ENCODE measurements at regions not wholly inside any gene's neighbourhood (a gene's known extent, or its start where the extent isn't known, plus 50 kb on each side); places are given as distances from the start of the nearest gene placed in this dataset.

- H3K9me3 ChIP-seq (ENCODE audit: low read depth) = no peaks in the 10 kb centered on the region
- H3K36me3 ChIP-seq = no peaks in the 10 kb centered on the region
- no peak overlapping the region for H3K4me3 ChIP-seq
- H3K4me1 ChIP-seq (ENCODE audit: low read depth) = no peaks in the 10 kb centered on the region
- no peaks in the 10 kb centered on the region for H3K27me3 ChIP-seq
- TF ChIP-seq, protein P1, sequence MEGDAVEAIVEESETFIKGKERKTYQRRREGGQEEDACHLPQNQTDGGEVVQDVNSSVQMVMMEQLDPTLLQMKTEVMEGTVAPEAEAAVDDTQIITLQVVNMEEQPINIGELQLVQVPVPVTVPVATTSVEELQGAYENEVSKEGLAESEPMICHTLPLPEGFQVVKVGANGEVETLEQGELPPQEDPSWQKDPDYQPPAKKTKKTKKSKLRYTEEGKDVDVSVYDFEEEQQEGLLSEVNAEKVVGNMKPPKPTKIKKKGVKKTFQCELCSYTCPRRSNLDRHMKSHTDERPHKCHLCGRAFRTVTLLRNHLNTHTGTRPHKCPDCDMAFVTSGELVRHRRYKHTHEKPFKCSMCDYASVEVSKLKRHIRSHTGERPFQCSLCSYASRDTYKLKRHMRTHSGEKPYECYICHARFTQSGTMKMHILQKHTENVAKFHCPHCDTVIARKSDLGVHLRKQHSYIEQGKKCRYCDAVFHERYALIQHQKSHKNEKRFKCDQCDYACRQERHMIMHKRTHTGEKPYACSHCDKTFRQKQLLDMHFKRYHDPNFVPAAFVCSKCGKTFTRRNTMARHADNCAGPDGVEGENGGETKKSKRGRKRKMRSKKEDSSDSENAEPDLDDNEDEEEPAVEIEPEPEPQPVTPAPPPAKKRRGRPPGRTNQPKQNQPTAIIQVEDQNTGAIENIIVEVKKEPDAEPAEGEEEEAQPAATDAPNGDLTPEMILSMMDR (IDR thresholded peaks at IDR 0.05; ENCODE audit: low read depth, low read length) = no peak
- H3K27ac ChIP-seq = no peak overlapping the region
- no peak for DNase-seq (ENCODE audit: low read depth in 1 of 2, low spot score in 1 of 2)
Measured at GRCh38 chr4:114076899-114077570, 97.6 kb upstream of the ARSJ start.

DNA sequence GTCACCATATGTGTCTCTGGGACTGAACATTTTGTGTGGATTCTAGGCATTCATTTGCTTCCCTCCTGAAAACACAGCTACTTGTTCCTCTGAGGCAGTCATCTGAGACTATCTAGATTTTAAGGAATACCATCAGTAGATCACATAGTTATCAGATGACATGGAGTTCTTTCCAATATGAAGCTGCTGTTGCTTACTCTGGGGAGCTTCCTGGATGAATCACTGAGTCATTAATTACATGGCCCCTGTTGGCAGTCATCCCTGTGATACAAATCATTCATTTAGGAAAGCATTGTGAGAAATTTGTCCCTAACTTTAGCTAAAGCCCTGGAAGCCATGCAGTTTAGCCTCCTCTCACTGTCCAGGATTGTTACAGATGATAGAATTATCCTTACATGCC is 98.2 kb upstream of the ARSJ start:
- no peaks in the 10 kb centered on the region for H3K36me3 ChIP-seq
- H3K4me3 ChIP-seq = no peak overlapping the region
- peak in 1 of 2 donors; percentile 45 for DNase-seq (ENCODE audit: low read depth in 1 of 2, low spot score in 1 of 2)
- H3K9me3 ChIP-seq (ENCODE audit: low read depth) = no peaks in the 10 kb centered on the region
- H3K27ac ChIP-seq = no peak overlapping the region
- TF ChIP-seq, protein P1 (IDR thresholded peaks at IDR 0.05; ENCODE audit: low read depth, low read length) = no peak
- no peaks in the 10 kb centered on the region for H3K27me3 ChIP-seq
- H3K4me1 ChIP-seq (ENCODE audit: low read depth) = no peaks in the 10 kb centered on the region

- no peak for DNase-seq (ENCODE audit: low read depth in 1 of 2, low spot score in 1 of 2)
- no peak overlapping the region for H3K27ac ChIP-seq
- TF ChIP-seq, protein P1 (IDR thresholded peaks at IDR 0.05; ENCODE audit: low read depth, low read length) = no peak
Measured at GRCh38 chr4:114078636-114079035, 99.2 kb upstream of the ARSJ start.

DNA sequence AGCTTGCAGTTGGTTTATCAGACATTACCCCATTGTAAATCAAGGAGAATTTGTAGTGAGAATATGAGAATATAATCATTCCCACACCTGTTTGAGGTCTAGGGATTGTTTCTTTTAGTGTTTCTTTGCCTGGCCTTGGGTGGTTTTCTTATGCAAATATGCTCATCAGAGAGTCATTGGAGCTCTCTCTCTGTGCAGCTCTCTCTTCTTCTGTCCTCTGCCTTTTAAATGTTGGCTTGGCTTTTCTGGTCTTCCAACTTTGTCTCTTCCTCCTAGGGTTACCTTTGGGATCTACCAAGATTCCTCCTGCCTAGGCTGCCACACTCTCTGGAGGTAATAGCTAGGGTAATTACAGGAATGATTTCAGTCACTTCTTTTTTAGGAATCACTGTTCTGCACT is 102.3 kb upstream of the ARSJ start:
- TF ChIP-seq, protein P1 (IDR thresholded peaks at IDR 0.05; ENCODE audit: low read depth, low read length) = no peak
- Histone ChIP-seq H3K36me3 (no peaks in the 10 kb centered on the region), H3K4me1 (ENCODE audit: low read depth) (no peaks in the 10 kb centered on the region), H3K9me3 (ENCODE audit: low read depth) (no peaks in the 10 kb centered on the region), H3K27ac (no peak overlapping the region), H3K27me3 (no peaks in the 10 kb centered on the region), H3K4me3 (no peak overlapping the region)
- DNase-seq (ENCODE audit: low read depth in 1 of 2, low spot score in 1 of 2) = no peak

More at GRCh38 chr4:114078636-114079035, 99.2 kb upstream of the ARSJ start:
- H3K36me3 ChIP-seq = no peaks in the 10 kb centered on the region
- H3K27me3 ChIP-seq = no peaks in the 10 kb centered on the region
- H3K4me3 ChIP-seq = no peak overlapping the region
- H3K9me3 ChIP-seq (ENCODE audit: low read depth) = no peaks in the 10 kb centered on the region
- no peaks in the 10 kb centered on the region for H3K4me1 ChIP-seq (ENCODE audit: low read depth)

DNA sequence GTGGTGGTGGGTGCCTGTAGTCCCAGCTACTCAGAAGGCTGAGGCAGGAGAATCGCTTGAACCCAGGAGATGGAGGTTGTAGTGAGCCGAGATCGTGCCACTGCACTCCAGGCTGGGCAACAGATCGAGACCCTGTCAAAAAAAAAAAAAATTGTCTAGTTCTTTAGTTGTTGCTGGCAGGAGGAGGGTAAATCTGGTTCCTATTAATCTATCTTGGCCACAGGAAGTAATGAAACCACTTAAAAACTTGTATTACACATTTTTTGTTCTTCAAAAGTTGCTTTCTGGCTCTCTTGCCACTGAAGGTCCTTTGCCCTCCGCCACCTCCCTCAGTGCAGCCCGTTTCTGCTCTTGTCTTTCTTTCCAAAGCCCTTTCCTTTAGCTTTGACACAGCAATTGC is 102.9 kb upstream of the ARSJ start:
- no peaks in the 10 kb centered on the region for H3K4me1 ChIP-seq (ENCODE audit: low read depth)
- no peaks in the 10 kb centered on the region for H3K9me3 ChIP-seq (ENCODE audit: low read depth)
- no peak overlapping the region for H3K27ac ChIP-seq
- TF ChIP-seq, protein P1 (IDR thresholded peaks at IDR 0.05; ENCODE audit: low read depth, low read length) = no peak
- no peak for DNase-seq (ENCODE audit: low read depth in 1 of 2, low spot score in 1 of 2)
- H3K4me3 ChIP-seq = no peak overlapping the region
- H3K27me3 ChIP-seq = no peaks in the 10 kb centered on the region
- no peaks in the 10 kb centered on the region for H3K36me3 ChIP-seq

Data from cardiac muscle cell (in vitro differentiated cells and primary cell).